Stimulated activated effector memory CD8-positive, alpha-beta T cell treated with anti-CD3 and anti-CD28 coated beads, Interleukin-12 subunit alpha, Interleukin-12 subunit beta, amount 100 ng/mL, for 72 hours (primary cell): ENCODE measurements at regions not wholly inside any gene's neighbourhood (a gene's known extent, or its start where the extent isn't known, plus 50 kb on each side); places are given as distances from the start of the nearest gene placed in this dataset.
"Not testable (repeated sequence)": the region's sequence is repeated elsewhere in the genome, so short reads cannot be mapped to it uniquely, and the experiment has no call there.

Source experiments
- ATAC-seq: fragments of 150-1000 bp; cut with Tn5 transposase; 2 replicates; pipeline ENCODE4 v1.10.0; 2021
- DNase-seq, 2 donors: peaks; one replicate each; pipeline ENCODE4 v3.0.0; 2021 to 2022; ENCODE audit warnings: low spot score in 2 of 2
- H3K27ac Mint-ChIP-seq: one replicate; pipeline ENCODE4 v1.8.0; 2022; ENCODE audit warnings: mild to moderate bottlenecking, mixed read lengths
- H3K36me3 Mint-ChIP-seq: one replicate; pipeline ENCODE4 v1.8.0; 2022; ENCODE audit warnings: mild to moderate bottlenecking, mixed read lengths
- H3K4me1 Mint-ChIP-seq: one replicate; pipeline ENCODE4 v1.8.0; 2022; ENCODE audit warnings: mixed read lengths
- H3K4me3 Mint-ChIP-seq: one replicate; pipeline ENCODE4 v1.8.0; 2022; ENCODE audit warnings: mild to moderate bottlenecking, mixed read lengths
- H3K9me3 Mint-ChIP-seq: one replicate; pipeline ENCODE4 v1.8.0; 2022; ENCODE audit warnings: mixed read lengths

GRCh38 chr10:81192221-81192788 is 654.6 kb downstream of the SH2D4B start:
- H3K36me3 Mint-ChIP-seq, result no peaks in the 10 kb centered on the region
- DNase-seq, result no peak
- H3K27ac Mint-ChIP-seq, result no peak overlapping the region
- H3K9me3 Mint-ChIP-seq, result peaks cover 6% of the 10 kb centered on the region
- no peak for ATAC-seq
- H3K4me1 Mint-ChIP-seq, result no peaks in the 10 kb centered on the region
- H3K4me3 Mint-ChIP-seq, result no peak overlapping the region

GRCh38 chr10:81200801-81201200 is 663.1 kb downstream of the SH2D4B start:
- DNase-seq, result no peak
- Mint-ChIP-seq H3K27ac (no peak overlapping the region), H3K4me1 (no peaks in the 10 kb centered on the region), H3K9me3 (peaks cover 12% of the 10 kb centered on the region), H3K4me3 (no peak overlapping the region), H3K36me3 (no peaks in the 10 kb centered on the region)
- no peak for ATAC-seq

GRCh38 chr10:81207359-81207758 is 667.6 kb upstream of the NRG3 start:
- H3K27ac Mint-ChIP-seq, H3K36me3 Mint-ChIP-seq, H3K4me3 Mint-ChIP-seq, ATAC-seq, DNase-seq, H3K4me1 Mint-ChIP-seq, H3K9me3 Mint-ChIP-seq: not testable (repeated sequence)

GRCh38 chr10:81213370-81213769 is 661.6 kb upstream of the NRG3 start:
- Mint-ChIP-seq H3K9me3 (peaks cover 12% of the 10 kb centered on the region), H3K36me3 (no peaks in the 10 kb centered on the region), H3K27ac (no peak overlapping the region), H3K4me3 (no peak overlapping the region), H3K4me1 (no peaks in the 10 kb centered on the region)
- DNase-seq (no peak), ATAC-seq (no peak)

- no peaks in the 10 kb centered on the region for H3K4me1 Mint-ChIP-seq
- peaks cover 12% of the 10 kb centered on the region for H3K9me3 Mint-ChIP-seq
- no peak overlapping the region for H3K27ac Mint-ChIP-seq
- DNase-seq, result no peak
- no peak overlapping the region for H3K4me3 Mint-ChIP-seq
- H3K36me3 Mint-ChIP-seq, result no peaks in the 10 kb centered on the region
- no peak for ATAC-seq
These were observed 659.5 kb upstream of the NRG3 start for GRCh38 chr10:81215498-81215897.

- no peaks in the 10 kb centered on the region for H3K36me3 Mint-ChIP-seq
- H3K4me1 Mint-ChIP-seq, result no peaks in the 10 kb centered on the region
- H3K4me3 Mint-ChIP-seq, result no peak overlapping the region
- DNase-seq (no peak), ATAC-seq (no peak)
- peaks cover 8% of the 10 kb centered on the region for H3K9me3 Mint-ChIP-seq
- H3K27ac Mint-ChIP-seq, result no peak overlapping the region
These were observed 658.0 kb upstream of the NRG3 start for GRCh38 chr10:81216949-81217348.

GRCh38 chr10:81218307-81218706 is 656.7 kb upstream of the NRG3 start:
- H3K4me1 Mint-ChIP-seq, result no peaks in the 10 kb centered on the region
- no peaks in the 10 kb centered on the region for H3K36me3 Mint-ChIP-seq
- peaks cover 13% of the 10 kb centered on the region for H3K9me3 Mint-ChIP-seq
- H3K4me3 Mint-ChIP-seq, result no peak overlapping the region
- no peak for ATAC-seq
- no peak overlapping the region for H3K27ac Mint-ChIP-seq
- DNase-seq, result no peak

GRCh38 chr10:81219758-81220157 is 655.2 kb upstream of the NRG3 start:
- Mint-ChIP-seq H3K4me1 (no peaks in the 10 kb centered on the region), H3K4me3 (no peak overlapping the region), H3K27ac (no peak overlapping the region), H3K36me3 (no peaks in the 10 kb centered on the region), H3K9me3 (peaks cover 9% of the 10 kb centered on the region)
- DNase-seq (no peak), ATAC-seq (no peak)

GRCh38 chr10:81248886-81249285 is 626.1 kb upstream of the NRG3 start:
- Mint-ChIP-seq H3K4me3 (no peak overlapping the region), H3K27ac (no peak overlapping the region), H3K4me1 (no peaks in the 10 kb centered on the region), H3K36me3 (no peaks in the 10 kb centered on the region), H3K9me3 (peaks cover 6% of the 10 kb centered on the region)
- ATAC-seq (no peak), DNase-seq (no peak)

- H3K36me3 Mint-ChIP-seq, result no peaks in the 10 kb centered on the region
- no peaks in the 10 kb centered on the region for H3K4me1 Mint-ChIP-seq
- H3K27ac Mint-ChIP-seq, result no peak overlapping the region
- DNase-seq, result no peak
- peaks cover 6% of the 10 kb centered on the region for H3K9me3 Mint-ChIP-seq
- H3K4me3 Mint-ChIP-seq, result no peak overlapping the region
- ATAC-seq, result no peak
These were observed 623.4 kb upstream of the NRG3 start for GRCh38 chr10:81251457-81252115.

- H3K4me3 Mint-ChIP-seq, H3K9me3 Mint-ChIP-seq, ATAC-seq, DNase-seq, H3K36me3 Mint-ChIP-seq, H3K4me1 Mint-ChIP-seq, H3K27ac Mint-ChIP-seq: not testable (repeated sequence)
These were observed 610.0 kb upstream of the NRG3 start for GRCh38 chr10:81264991-81265390.

- Mint-ChIP-seq H3K36me3 (no peaks in the 10 kb centered on the region), H3K9me3 (peaks cover 16% of the 10 kb centered on the region), H3K4me1 (no peaks in the 10 kb centered on the region), H3K4me3 (no peak overlapping the region), H3K27ac (no peak overlapping the region)
- ATAC-seq (no peak), DNase-seq (no peak)
These were observed 604.9 kb upstream of the NRG3 start for GRCh38 chr10:81270051-81270450.

GRCh38 chr10:81280497-81281479 is 594.2 kb upstream of the NRG3 start:
- Mint-ChIP-seq H3K4me3 (no peak overlapping the region), H3K9me3 (peaks cover 23% of the 10 kb centered on the region), H3K27ac (no peak overlapping the region), H3K4me1 (no peaks in the 10 kb centered on the region), H3K36me3 (no peaks in the 10 kb centered on the region)
- DNase-seq, result no peak
- ATAC-seq, result no peak

GRCh38 chr10:81288544-81288943 is 586.5 kb upstream of the NRG3 start:
- no peaks in the 10 kb centered on the region for H3K4me1 Mint-ChIP-seq
- no peaks in the 10 kb centered on the region for H3K36me3 Mint-ChIP-seq
- no peak overlapping the region for H3K27ac Mint-ChIP-seq
- no peak overlapping the region for H3K4me3 Mint-ChIP-seq
- ATAC-seq (no peak), DNase-seq (no peak)
- H3K9me3 Mint-ChIP-seq, result peaks cover 25% of the 10 kb centered on the region

- Mint-ChIP-seq H3K4me3 (no peak overlapping the region), H3K9me3 (peaks cover 24% of the 10 kb centered on the region), H3K27ac (no peak overlapping the region), H3K4me1 (no peaks in the 10 kb centered on the region), H3K36me3 (no peaks in the 10 kb centered on the region)
- DNase-seq (no peak), ATAC-seq (no peak)
These were observed 577.7 kb upstream of the NRG3 start for GRCh38 chr10:81297292-81297691.

GRCh38 chr10:81303656-81304055 is 571.3 kb upstream of the NRG3 start:
- Mint-ChIP-seq H3K27ac (no peak overlapping the region), H3K4me1 (no peaks in the 10 kb centered on the region), H3K9me3 (peaks cover 15% of the 10 kb centered on the region), H3K4me3 (no peak overlapping the region), H3K36me3 (no peaks in the 10 kb centered on the region)
- ATAC-seq (no peak), DNase-seq (no peak)
